GM18498 (cell line): ENCODE measurements at regions not wholly inside any gene's neighbourhood (a gene's known extent, or its start where the extent isn't known, plus 50 kb on each side); places are given as distances from the start of the nearest gene placed in this dataset.
"Not testable (repeated sequence)": the region's sequence is repeated elsewhere in the genome, so short reads cannot be mapped to it uniquely, and the experiment has no call there.

Experiments
- ATAC-seq: cut with Tn5 transposase; IDR thresholded peaks from one replicate; pipeline ENCODE4 v1.9.1; 2021; ENCODE audit warnings: mild to moderate bottlenecking, moderate library complexity; ENCODE audit not compliant: unreplicated experiment

- ATAC-seq, result no peak
Measured at GRCh38 chr5:176134529-176135223, 103.5 kb upstream of the SIMC1 start.

- ATAC-seq, result not testable (repeated sequence)
Measured at GRCh38 chr5:176140138-176140537, 98.1 kb upstream of the SIMC1 start.

GRCh38 chr5:176144508-176144907 is 93.7 kb upstream of the SIMC1 start:
- no peak for ATAC-seq

- ATAC-seq, result not testable (repeated sequence)
Measured at GRCh38 chr5:176149948-176150347, 88.3 kb upstream of the SIMC1 start.

GRCh38 chr5:176151281-176151680 is 86.9 kb upstream of the SIMC1 start:
- no peak for ATAC-seq

GRCh38 chr5:176152191-176152929 is 85.9 kb upstream of the SIMC1 start:
- no peak for ATAC-seq

GRCh38 chr5:176152930-176153311 is 85.3 kb upstream of the SIMC1 start:
- no peak for ATAC-seq

GRCh38 chr5:176153741-176154140 is 84.5 kb upstream of the SIMC1 start:
- ATAC-seq, result no peak

- no peak for ATAC-seq
Measured at GRCh38 chr5:176154821-176155220, 83.4 kb upstream of the SIMC1 start.

- ATAC-seq, result no peak
Measured at GRCh38 chr5:176155922-176156359, 82.3 kb upstream of the SIMC1 start.

- no peak for ATAC-seq
Measured at GRCh38 chr5:176157656-176158055, 80.6 kb upstream of the SIMC1 start.

GRCh38 chr5:176161431-176161830 is 76.8 kb upstream of the SIMC1 start:
- ATAC-seq, result no peak

GRCh38 chr5:176162198-176162597 is 76.0 kb upstream of the SIMC1 start:
- ATAC-seq, result no peak

GRCh38 chr5:176162888-176163287 is 75.3 kb upstream of the SIMC1 start:
- no peak for ATAC-seq

GRCh38 chr5:176166427-176166826 is 71.8 kb upstream of the SIMC1 start:
- no peak for ATAC-seq

- no peak for ATAC-seq
Measured at GRCh38 chr5:176167800-176168199, 70.4 kb upstream of the SIMC1 start.

- ATAC-seq, result no peak
Measured at GRCh38 chr5:176169393-176170063, 68.7 kb upstream of the SIMC1 start.

GRCh38 chr5:176170084-176170483 is 68.1 kb upstream of the SIMC1 start:
- no peak for ATAC-seq

GRCh38 chr5:176171171-176171760 is 67.0 kb upstream of the SIMC1 start:
- ATAC-seq, result no peak

- no peak for ATAC-seq
Measured at GRCh38 chr5:176172246-176172645, 66.0 kb upstream of the SIMC1 start.

GRCh38 chr5:176173647-176174046 is 64.6 kb upstream of the SIMC1 start:
- no peak for ATAC-seq
